Superior temporal gyrus (tissue), 1 donor: ENCODE measurements at regions not wholly inside any gene's neighbourhood (a gene's known extent, or its start where the extent isn't known, plus 50 kb on each side); places are given as distances from the start of the nearest gene placed in this dataset.
"Not testable (repeated sequence)": the region's sequence is repeated elsewhere in the genome, so short reads cannot be mapped to it uniquely, and the experiment has no call there.

Experiments
- DNase-seq: peaks from one replicate; pipeline ENCODE4 v3.0.0-alpha.2; 2016; ENCODE audit errors: extremely low spot score

DNA sequence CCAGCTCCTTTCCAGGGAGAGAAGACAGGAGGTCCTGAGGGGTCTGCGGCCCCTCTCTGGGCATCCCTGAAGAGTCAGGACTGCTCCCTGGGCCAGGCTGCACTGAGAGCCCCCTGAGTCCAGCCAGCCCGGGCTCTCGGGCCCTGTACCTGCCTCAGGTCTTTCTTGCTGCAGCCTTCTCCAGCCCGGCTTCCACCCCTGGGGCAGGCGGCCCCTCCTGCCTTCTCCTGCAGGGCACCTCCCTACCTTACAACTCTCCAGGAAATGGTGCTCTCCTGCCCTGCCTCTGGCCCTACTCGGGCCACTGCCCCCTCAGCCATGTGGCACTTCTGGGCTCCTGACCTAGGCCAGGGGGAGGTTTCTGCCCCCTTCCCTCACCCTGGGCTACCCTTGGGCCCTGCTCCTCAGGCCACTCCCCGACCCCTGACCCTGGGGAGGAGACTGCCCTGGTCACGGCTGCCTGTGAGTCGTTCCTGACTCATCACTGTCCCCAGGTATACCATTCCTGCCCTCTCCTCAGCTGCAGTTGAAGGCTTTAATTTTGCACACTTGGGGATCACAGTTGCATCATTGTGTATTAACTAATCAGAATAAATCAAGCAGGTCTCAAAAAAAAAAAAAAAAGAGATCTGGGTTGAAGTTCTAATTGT is 251.1 kb downstream of the NXPE2 start:
- no peak for DNase-seq

DNA sequence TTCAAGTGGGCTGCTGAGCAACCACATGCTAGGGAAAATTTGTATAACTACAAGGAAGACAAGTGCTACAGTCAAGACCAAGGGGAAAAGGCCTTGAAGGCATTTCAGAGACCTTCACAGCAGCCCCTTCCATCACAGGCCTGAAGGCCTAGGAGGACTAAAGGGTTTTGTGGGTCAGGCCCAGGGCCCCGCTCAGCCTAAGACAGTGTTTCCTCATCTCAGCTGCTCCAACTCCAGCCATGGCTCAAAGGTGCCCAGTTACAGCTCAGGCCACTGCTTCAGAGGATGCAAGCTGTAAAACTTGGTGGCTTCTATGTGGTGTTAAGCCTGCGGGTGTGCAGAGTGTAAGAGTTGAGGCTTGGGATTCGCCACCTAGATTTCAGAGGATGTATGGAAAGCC is 260.5 kb downstream of the NXPE2 start:
- DNase-seq = no peak

GRCh38 chr11:114942207-114942606 is 263.9 kb downstream of the NXPE2 start:
- DNase-seq = no peak

- no peak for DNase-seq
These were observed 271.5 kb downstream of the NXPE2 start for GRCh38 chr11:114949614-114950351.

DNA sequence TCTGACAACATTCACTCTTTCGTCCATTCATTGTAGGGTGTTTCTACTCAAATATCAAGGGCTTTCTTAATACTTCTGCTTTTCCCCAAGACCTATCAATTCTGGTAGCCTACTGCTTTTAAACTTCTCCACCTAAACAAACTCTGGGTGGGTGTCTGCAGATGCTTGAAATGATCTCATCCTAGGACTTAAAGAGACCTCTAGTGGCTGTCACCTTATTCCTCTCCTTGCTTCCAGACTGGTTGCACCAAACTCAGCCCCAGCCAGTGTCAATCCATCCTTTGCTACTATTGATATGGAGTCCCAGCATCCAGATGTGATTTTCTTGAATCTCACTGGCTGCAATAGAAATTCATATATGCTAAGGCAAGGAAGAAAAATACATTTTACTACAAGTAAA is 274.7 kb downstream of the NXPE2 start:
- peak; percentile 9 for DNase-seq

- no peak for DNase-seq
These were observed 277.6 kb downstream of the NXPE2 start for GRCh38 chr11:114955923-114956322.

GRCh38 chr11:114956566-114956965 is 278.2 kb downstream of the NXPE2 start:
- DNase-seq = no peak

GRCh38 chr11:114959953-114960505 is 281.7 kb downstream of the NXPE2 start:
- DNase-seq = no peak

- DNase-seq = not testable (repeated sequence)
These were observed 282.5 kb downstream of the NXPE2 start for GRCh38 chr11:114960819-114961218.

GRCh38 chr11:114964676-114965214 is 286.4 kb downstream of the NXPE2 start:
- no peak for DNase-seq

- no peak for DNase-seq
These were observed 292.8 kb downstream of the NXPE2 start for GRCh38 chr11:114970927-114971645.

DNA sequence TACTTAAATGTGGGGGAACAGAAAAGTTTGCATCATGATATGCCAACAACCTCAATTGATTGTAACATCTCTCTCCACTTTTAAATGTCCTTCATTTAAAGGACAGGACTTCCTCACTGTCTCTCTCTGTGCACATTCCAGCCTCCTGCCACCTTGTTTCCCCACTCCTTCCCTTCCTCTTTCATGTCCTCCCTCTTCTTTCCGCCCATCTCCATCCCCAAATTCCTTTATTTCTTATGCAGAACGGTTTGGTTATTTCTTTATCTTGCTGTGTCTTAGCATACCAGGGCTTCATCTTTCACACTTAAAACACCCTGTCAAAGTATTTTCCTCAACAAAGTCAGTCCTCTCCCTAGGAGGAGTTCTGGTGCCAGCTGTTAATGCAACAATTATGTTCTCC is 293.8 kb downstream of the NXPE2 start:
- no peak for DNase-seq

GRCh38 chr11:114977651-114978050 is 299.3 kb downstream of the NXPE2 start:
- DNase-seq = no peak

DNA sequence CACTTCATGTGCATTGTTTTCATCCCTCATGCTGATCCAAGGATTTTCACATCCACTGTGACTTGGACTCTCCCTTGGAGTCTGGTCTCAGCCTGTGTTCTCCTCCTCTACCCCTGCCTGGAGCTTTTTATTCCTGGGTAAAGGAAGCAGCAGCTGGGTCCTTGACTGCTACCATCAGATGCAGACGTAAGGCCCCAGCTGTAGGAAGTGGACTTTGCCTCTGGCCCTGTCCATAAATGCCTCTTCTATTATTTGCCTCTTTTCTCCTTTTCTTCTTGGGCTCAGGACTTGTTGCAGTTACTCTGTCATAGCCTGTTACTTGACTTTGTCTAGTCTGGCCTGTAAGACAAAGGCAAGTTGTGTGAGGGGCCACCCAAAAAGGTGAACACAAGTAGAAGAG is 303.8 kb downstream of the NXPE2 start:
- no peak for DNase-seq

GRCh38 chr11:114984611-114985163 is 306.4 kb downstream of the NXPE2 start:
- no peak for DNase-seq

GRCh38 chr11:114986365-114986764 is 308.0 kb downstream of the NXPE2 start:
- no peak for DNase-seq

DNA sequence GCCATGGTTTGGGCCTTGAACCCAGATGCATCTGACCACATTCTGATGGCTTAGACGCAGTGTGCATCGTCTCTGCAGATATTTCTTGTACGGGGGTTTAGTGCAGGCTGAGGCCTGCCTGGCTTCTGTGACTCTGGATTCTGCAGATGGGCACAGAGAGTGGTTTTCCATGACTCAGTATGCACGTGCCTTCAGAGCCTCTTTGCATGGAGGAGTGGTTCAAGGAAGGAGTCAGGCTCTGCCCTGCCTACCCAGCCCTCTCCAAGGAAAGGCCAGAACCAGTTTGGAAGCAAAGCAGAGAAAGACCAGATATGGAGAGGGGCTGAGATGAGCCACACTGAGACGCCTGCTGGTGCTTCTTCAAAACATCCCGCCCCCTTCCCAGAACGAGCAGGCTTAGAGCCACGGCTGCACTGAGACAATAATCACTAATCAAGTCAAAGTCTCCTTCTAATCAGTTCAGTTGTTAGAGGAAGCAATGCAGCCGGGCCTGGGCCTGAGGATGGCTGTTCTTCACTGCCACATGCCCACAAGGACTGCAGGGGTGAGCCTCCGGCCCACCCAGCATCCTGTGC is 308.9 kb downstream of the NXPE2 start:
- no peak for DNase-seq

- no peak for DNase-seq
These were observed 310.3 kb downstream of the NXPE2 start for GRCh38 chr11:114988644-114989043.

DNA sequence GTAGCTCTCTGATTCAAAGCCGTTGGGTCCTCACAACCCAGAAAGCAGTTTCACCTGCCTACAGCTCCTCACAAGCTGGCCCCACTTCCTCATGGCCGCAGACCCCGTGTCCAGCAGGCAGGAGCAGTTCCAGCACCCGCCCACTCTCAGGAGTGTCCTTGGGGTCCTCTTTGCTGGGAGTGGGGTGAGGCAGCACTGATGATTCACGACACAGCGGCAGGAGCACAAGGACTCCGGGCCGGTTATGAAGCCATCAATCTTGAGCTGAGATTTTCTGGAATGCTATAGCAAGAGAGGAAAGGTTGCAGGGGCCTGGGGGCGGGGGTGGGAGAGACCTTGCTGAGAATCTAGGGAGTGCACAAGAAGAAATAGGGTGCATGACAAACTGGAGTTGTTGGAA is 311.2 kb downstream of the NXPE2 start:
- no peak for DNase-seq

DNA sequence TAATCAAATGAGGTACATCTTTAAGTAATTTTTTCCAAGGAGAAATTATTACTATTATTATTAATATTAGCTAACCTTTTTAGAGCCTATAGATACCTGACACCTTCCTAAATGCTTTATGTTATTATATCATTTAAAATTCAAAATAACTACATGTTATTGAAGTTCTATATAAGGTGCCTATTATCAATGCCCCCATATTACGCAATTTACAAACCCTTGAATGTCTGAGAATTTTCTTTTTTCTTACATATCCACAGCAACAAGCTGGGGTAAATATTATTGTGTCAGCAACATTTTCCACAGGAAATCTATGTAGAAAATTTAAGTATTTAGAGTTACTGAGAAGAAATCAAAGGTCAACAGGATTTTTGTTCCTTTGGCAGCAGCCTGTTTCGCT is 327.3 kb downstream of the NXPE2 start:
- DNase-seq = no peak

DNA sequence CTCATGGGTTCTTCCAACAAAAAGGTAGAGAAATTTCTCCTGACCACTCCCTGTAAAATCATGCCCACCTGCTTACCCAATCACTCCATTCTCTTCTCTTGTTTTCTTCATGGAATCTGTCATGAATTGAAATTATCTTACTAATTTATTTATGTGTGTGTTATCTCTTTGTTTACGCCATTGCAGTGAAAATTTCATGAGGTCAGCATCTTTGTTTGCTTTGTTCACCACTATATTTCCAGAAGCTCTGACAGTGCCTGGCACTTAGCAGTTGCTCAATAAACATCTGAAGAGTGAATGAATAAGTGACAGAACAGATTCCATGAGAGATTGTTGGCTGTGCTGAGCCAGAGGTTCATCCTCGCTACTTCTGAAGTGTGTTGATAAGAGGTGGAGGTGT is 329.5 kb downstream of the NXPE2 start:
- DNase-seq = no peak

DNA sequence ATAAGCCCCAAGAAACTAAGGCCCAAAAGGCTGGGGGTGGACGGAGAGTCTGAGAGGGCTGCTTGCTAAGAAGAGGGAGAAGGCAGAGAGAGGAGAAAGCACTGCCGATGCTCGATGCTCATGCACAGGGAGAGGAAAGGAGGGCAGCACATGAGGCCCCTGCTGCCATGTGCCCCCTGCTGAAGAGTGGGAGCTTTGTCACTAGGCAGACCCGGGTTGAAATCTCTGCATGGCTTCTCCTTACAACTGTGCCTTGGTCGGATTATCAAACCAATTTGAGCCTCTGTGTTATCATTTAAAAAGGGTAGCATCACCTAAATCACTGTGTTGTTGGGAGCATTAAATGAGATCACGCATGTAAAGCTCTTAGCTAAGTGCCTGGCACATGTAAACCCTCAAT is 330.5 kb downstream of the NXPE2 start:
- no peak for DNase-seq
